ENCODE measurements at regions not wholly inside any gene's neighbourhood (a gene's known extent, or its start where the extent isn't known, plus 50 kb on each side); places are given as distances from the start of the nearest gene placed in this dataset.

DNA sequence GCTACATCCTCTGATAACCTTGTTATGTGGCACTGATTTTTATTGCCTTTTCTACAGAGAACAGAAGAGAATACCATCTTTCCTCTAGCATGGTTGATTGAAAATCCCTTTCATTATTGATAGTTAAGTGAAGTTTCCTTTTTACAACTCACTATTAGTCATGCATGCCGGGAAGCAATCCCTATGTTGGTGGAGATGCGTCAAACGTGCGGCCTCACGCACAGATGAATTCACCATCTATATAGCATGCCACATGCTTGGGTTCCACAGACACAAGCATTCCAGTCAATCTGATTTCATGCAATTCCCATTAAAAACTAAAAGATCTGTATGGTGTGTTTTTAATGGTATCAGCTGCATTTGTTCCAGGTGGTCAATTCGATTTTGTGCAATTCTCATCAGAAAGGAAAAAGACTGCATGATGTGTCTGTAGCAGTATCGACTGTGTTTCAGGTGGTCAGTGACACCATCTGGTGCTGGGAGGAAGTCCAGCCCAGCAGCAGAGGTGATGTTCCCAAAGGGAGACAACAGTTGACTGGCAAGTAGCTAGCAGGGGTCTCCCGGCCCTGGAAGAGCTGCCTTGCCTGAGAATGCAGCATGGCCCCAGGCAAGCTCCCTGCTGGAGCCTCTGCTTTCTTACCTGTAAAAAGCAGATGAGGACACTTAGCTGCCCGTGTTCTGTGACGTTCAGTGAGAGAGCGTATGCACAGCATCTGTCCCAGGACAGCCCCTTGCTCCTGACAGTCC is 151.3 kb upstream of the NCK2 start:
- TF ChIP-seq EZH2 (IDR thresholded peaks at IDR 0.05; ENCODE audit: borderline replicate concordance, low read depth, low read length, poor library complexity, severe bottlenecking): no peak
- no peak for TF ChIP-seq CTCF (conservative IDR thresholded peaks at IDR 0.05; ENCODE audit: low read depth, low read length)
